ENCODE measurements at regions not wholly inside any gene's neighbourhood (a gene's known extent, or its start where the extent isn't known, plus 50 kb on each side); places are given as distances from the start of the nearest gene placed in this dataset.

GRCh38 chr16:73389085-73389484 lies 341.2 kb upstream of the ZFHX3 start:
- Histone ChIP-seq H3K79me2 (ENCODE audit: control insufficient read depth, insufficient read depth, low read length) (no peaks in the 10 kb centered on the region), H3K36me3 (ENCODE audit: control insufficient read depth in 2 of 2, insufficient read depth in 2 of 2, low read length in 1 of 2) (no peaks in the 10 kb centered on the region), H3K27me3 (replicated peaks in 1 of 2; ENCODE audit: control insufficient read depth in 2 of 2, insufficient read depth in 2 of 2, low read length in 1 of 2) (no peaks in the 10 kb centered on the region), H4K20me1 (ENCODE audit: control insufficient read depth, insufficient read depth) (no peaks in the 10 kb centered on the region), H3K4me2 (ENCODE audit: control insufficient read depth, insufficient read depth) (no peak overlapping the region), H3K9me3 (replicated peaks; ENCODE audit: control insufficient read depth, insufficient read depth, low read length) (no peaks in the 10 kb centered on the region), H3K4me1 (ENCODE audit: control insufficient read depth, insufficient read depth, low read length) (no peaks in the 10 kb centered on the region), H3K27ac (ENCODE audit: control insufficient read depth, insufficient read depth) (no peak overlapping the region), H3K4me3 (no peak overlapping the region), H2AFZ (ENCODE audit: control insufficient read depth, low read depth, low read length) (no peak overlapping the region), H3K9ac (ENCODE audit: control insufficient read depth, insufficient read depth, low read length) (no peak overlapping the region)
- ATAC-seq, result no peak
- ChIA-PET SMC1A (ENCODE audit: uncharacterized antibody, unreplicated experiment) (no interaction called here), RAD21 (ENCODE audit: unreplicated experiment) (no interaction called here), CTCF (no interaction called here), POLR2A (no interaction called here)
- 36% methylated on average over 6 of the region's 6 CpGs for WGBS (ENCODE audit: insufficient coverage, insufficient replicate concordance, low lambda C conversion rate, missing lambda C conversion rate)
- DNase-seq (ENCODE audit: low read depth, low spot score), result no peak
- BruUV-seq (replicated peaks), result no TSS peak
- in situ Hi-C loops (cut with MboI), result no loop called here
- no peak for FAIRE-seq
- intact Hi-C loops (cut with micrococcal nuclease; ENCODE audit: unreplicated experiment), result no loop called here
- no peak for TF ChIP-seq IRF3 (IDR thresholded peaks at IDR 0.05)
- TF ChIP-seq POU2F2 (IDR thresholded peaks at IDR 0.05; ENCODE audit: borderline replicate concordance, low read depth, low read length), result no peak
- TF ChIP-seq SUZ12 (IDR thresholded peaks at IDR 0.05; ENCODE audit: unreplicated experiment), result no peak
- no peak for TF ChIP-seq CHD1 (IDR thresholded peaks at IDR 0.05; ENCODE audit: low read depth, low read length)
- TF ChIP-seq ZNF207 (IDR thresholded peaks at IDR 0.05; ENCODE audit: borderline replicate concordance), result no peak
- TF ChIP-seq NFIC (IDR thresholded peaks at IDR 0.05; ENCODE audit: low read depth, low read length), result no peak
- TF ChIP-seq SKIL (IDR thresholded peaks at IDR 0.05; ENCODE audit: low read depth, poor library complexity, severe bottlenecking), result no peak
- no peak for TF ChIP-seq IKZF2 (IDR thresholded peaks at IDR 0.05)
- TF ChIP-seq E4F1 (IDR thresholded peaks at IDR 0.05; ENCODE audit: borderline replicate concordance, partially characterized antibody), result no peak
- no peak for TF ChIP-seq BCL11A (IDR thresholded peaks at IDR 0.05; ENCODE audit: low read depth, low read length)
- TF ChIP-seq ESRRA (IDR thresholded peaks at IDR 0.05; ENCODE audit: low read length), result no peak
- TF ChIP-seq E2F8 (IDR thresholded peaks at IDR 0.05; ENCODE audit: low read depth, partially characterized antibody), result no peak
- no peak for TF ChIP-seq ZNF384 (IDR thresholded peaks at IDR 0.05; ENCODE audit: borderline replicate concordance, low read depth, low read length)
- no peak for TF ChIP-seq BACH1 (IDR thresholded peaks at IDR 0.05; ENCODE audit: borderline replicate concordance)
- TF ChIP-seq CBX3 (IDR thresholded peaks at IDR 0.05; ENCODE audit: borderline replicate concordance, low read depth), result no peak
- no peak for TF ChIP-seq ATF2 (IDR thresholded peaks at IDR 0.05; ENCODE audit: low read length)
